ENCODE measurements at regions not wholly inside any gene's neighbourhood (a gene's known extent, or its start where the extent isn't known, plus 50 kb on each side); places are given as distances from the start of the nearest gene placed in this dataset.
"Not testable (repeated sequence)": the region's sequence is repeated elsewhere in the genome, so short reads cannot be mapped to it uniquely, and the experiment has no call there.

DNA sequence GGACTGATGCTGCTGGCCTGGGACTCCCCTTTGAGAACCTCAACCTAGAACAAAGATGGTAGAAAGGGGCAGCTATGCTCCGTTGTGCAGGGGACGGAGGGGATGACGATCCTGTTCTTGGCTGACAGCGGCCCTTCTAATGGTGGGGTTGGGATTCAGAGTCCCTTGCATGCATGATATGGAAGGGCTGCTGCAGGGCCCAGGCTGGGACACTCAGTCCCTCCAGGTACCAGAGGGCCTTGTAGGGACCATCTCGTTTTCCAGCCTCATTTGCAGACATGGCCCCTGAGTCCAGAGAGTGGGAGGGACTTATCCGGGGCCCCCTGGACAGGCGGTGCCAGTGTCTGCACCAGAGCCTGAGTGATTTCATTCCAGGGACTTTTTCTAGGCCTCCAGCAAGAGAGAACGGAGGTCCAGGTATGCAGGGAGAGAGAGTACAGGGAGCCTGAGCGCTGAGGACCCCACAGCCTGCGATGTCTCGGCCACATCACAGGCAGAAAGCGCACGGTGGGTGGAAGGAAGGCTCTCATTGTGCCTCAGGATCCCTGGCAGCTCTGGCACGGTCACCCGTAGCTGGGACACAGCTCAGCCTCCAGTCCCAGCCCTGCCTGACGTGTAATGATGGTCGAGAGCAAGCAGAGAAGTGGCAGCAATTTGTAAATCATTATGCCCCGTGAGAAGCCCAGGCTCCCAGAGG, 860.8 kb downstream of the TBC1D22A start:
- in situ Hi-C loops (cut with HindIII; ENCODE audit: low pct_unique_long_range_greater_than_20kb, low sequenced_read_pairs) = no loop called here
- no peak for TF ChIP-seq JUND (IDR thresholded peaks at IDR 0.05; ENCODE audit: low read depth)
- DNase-seq (ENCODE audit: low read depth in 1 of 2, low spot score in 1 of 2) = no peak

DNA sequence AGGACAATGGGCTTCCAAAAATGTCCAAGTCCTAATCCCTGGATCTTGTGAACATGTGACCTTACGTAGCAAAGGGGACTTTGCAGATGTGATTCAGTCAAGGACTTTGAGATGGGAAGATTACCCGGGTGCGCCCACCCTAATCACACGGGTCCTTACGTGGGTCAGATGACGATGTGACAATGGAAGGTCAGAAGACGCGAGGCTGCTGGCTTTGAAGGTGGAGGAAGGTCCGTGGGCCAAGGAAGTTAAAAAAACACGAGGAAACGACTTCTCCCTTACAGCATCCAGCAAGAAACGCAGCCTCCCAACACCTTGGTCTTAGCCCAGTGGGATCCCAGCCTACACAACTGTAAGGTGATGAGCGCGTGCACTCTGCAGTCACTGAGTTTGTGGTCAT, 860.1 kb downstream of the TBC1D22A start:
- in situ Hi-C loops (cut with HindIII; ENCODE audit: low pct_unique_long_range_greater_than_20kb, low sequenced_read_pairs) = no loop called here
- no peak for DNase-seq (ENCODE audit: low read depth in 1 of 2, low spot score in 1 of 2)
- no peak for TF ChIP-seq JUND (IDR thresholded peaks at IDR 0.05; ENCODE audit: low read depth)

DNA sequence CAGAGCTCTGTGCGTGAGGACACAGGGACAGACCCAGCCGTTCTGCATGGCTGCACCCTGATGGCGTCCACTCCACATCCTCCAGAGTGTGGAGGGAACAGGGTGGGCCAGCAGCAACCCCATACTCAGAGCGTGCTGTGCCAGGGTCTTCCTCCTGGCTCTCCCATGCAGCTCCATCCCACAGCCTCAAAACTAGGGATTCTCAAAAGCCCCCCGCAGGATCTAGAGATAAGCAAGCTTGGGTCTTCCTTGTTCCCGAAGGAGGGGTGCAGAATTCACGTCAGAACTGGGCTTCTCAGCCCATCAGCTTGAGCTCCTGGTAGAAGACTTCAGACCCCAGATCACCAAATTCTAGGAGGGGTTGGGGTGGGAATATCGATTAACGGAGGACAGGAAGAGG, 858.8 kb downstream of the TBC1D22A start:
- DNase-seq (ENCODE audit: low read depth in 1 of 2, low spot score in 1 of 2) = no peak
- in situ Hi-C loops (cut with HindIII; ENCODE audit: low pct_unique_long_range_greater_than_20kb, low sequenced_read_pairs) = no loop called here
- TF ChIP-seq JUND (IDR thresholded peaks at IDR 0.05; ENCODE audit: low read depth) = no peak

GRCh38 chr22:47620391-47620790, 857.9 kb downstream of the TBC1D22A start:
- DNase-seq (ENCODE audit: low read depth in 1 of 2, low spot score in 1 of 2) = no peak
- in situ Hi-C loops (cut with HindIII; ENCODE audit: low pct_unique_long_range_greater_than_20kb, low sequenced_read_pairs) = no loop called here
- no peak for TF ChIP-seq JUND (IDR thresholded peaks at IDR 0.05; ENCODE audit: low read depth)

DNA sequence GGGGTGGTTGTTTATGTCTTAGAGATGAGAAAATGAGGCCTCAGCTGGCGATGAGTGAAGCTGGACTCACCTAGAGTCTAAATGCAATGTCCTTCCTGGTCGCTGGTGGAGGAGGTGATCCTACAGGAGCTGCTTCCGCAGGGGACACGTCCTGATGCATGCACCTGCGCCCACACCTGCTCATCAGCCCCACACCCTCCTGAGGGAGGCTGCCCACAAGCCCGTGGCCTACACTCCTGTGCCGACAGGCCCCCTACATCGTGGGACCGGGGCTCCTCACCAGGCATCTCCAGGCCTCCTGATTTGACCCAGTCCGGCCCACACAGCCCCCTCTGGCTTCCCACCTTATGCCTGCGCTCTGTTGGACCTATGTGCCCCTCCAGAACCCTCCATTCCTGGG, 857.2 kb downstream of the TBC1D22A start:
- in situ Hi-C loops (cut with HindIII; ENCODE audit: low pct_unique_long_range_greater_than_20kb, low sequenced_read_pairs) = no loop called here
- TF ChIP-seq JUND (IDR thresholded peaks at IDR 0.05; ENCODE audit: low read depth) = no peak
- no peak for DNase-seq (ENCODE audit: low read depth in 1 of 2, low spot score in 1 of 2)

DNA sequence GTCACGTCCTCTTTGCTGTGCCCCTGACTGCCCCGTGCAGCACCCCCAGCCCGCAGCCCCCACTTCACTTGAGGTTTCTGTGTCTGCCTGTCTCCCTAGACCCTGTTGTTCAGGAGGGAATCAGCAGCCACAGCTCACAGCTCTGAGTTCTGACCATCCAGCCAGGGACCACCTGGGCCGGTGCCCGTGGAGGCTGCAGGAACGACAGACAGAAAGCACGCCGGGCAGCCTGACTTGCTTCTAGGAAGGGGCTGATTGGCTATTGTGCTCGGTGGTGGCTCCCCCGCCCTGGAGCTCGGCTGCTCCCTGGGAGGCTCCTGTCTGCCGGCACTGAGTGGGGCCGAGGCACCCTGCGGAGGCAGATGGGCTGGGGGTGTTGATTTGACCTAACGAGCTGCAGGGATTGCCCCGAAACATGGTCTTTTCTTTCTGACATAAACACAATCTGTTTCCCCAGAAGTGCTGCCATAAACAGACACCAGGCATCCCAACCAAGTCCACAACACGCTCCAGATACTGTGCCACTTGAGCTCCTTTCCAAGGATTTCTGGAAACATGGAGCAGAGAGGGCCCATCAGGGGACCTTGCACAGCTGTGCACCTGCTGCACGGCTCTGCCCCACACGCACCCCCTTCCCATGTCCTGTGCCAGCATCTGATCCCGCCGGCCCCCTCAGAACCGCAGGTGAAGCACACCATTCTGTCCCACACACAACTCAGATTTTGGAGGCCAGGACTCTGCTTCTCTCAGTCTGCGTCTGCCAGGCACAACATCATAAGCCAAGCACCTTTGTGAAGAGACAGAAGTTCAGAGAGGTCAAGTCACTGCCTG, 855.9 kb downstream of the TBC1D22A start:
- in situ Hi-C loops (cut with HindIII; ENCODE audit: low pct_unique_long_range_greater_than_20kb, low sequenced_read_pairs) = no loop called here
- DNase-seq (ENCODE audit: low read depth in 1 of 2, low spot score in 1 of 2) = no peak
- TF ChIP-seq JUND (IDR thresholded peaks at IDR 0.05; ENCODE audit: low read depth) = no peak

DNA sequence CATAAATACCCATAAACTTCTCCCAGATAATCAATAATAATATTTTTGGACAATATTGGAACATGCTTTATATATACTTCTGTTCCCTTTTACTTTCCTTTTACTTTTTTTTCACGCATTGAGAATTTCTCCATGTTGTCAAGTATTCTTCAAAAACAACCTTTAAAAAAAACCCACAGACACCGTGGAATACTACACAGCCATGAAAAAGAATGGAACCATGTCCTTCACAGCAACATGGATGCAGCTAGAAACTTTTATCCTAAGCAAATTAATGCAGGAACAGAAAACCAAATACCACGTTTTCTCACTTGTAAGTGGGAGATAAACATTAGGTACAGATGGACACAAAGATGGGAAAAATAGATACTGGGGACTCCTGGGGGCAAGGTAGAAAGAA, 854.7 kb downstream of the TBC1D22A start:
- in situ Hi-C loops (cut with HindIII; ENCODE audit: low pct_unique_long_range_greater_than_20kb, low sequenced_read_pairs) = no loop called here
- DNase-seq (ENCODE audit: low read depth in 1 of 2, low spot score in 1 of 2) = no peak
- no peak for TF ChIP-seq JUND (IDR thresholded peaks at IDR 0.05; ENCODE audit: low read depth)

DNA sequence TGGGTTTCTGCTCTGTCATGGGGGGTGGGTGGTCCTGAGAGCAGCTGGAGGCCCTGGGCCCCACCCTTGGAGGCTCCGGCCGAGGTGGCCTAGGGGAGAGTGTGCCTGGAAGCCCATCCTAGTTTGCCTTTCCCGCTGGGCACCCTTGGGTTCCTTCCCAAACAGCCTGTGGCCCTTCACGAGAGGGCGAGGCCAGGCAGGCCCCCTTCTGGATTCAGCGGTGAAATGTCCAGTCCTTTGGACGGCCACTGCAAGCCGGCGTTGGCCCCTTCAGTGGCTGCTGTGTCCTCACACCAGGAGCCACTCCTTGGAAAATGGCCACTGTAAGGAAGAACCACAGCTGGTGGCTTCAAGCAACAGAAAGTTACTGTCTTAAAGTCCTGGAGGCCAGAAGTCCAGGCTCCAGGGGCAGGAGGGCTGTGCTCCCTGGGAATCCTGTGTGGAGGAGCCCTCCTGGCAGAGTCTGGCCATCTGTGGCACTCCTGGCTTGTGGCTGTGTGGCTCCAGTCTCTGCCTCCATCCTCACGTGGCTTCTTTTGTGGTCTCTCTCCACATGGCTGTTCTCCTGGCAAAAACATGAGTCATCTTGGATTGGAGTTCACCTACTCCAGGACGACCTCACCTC, 854.1 kb downstream of the TBC1D22A start:
- in situ Hi-C loops (cut with HindIII; ENCODE audit: low pct_unique_long_range_greater_than_20kb, low sequenced_read_pairs) = no loop called here
- TF ChIP-seq JUND (IDR thresholded peaks at IDR 0.05; ENCODE audit: low read depth) = no peak
- no peak for DNase-seq (ENCODE audit: low read depth in 1 of 2, low spot score in 1 of 2)

GRCh38 chr22:47615051-47615450, 852.6 kb downstream of the TBC1D22A start:
- no peak for DNase-seq (ENCODE audit: low read depth in 1 of 2, low spot score in 1 of 2)
- in situ Hi-C loops (cut with HindIII; ENCODE audit: low pct_unique_long_range_greater_than_20kb, low sequenced_read_pairs) = no loop called here
- TF ChIP-seq JUND (IDR thresholded peaks at IDR 0.05; ENCODE audit: low read depth) = no peak

GRCh38 chr22:47613606-47614350, 851.3 kb downstream of the TBC1D22A start:
- no peak for TF ChIP-seq JUND (IDR thresholded peaks at IDR 0.05; ENCODE audit: low read depth)
- in situ Hi-C loops (cut with HindIII; ENCODE audit: low pct_unique_long_range_greater_than_20kb, low sequenced_read_pairs) = no loop called here
- DNase-seq (ENCODE audit: low read depth in 1 of 2, low spot score in 1 of 2) = no peak

GRCh38 chr22:47613181-47613580, 850.7 kb downstream of the TBC1D22A start:
- in situ Hi-C loops (cut with HindIII; ENCODE audit: low pct_unique_long_range_greater_than_20kb, low sequenced_read_pairs); DNase-seq (ENCODE audit: low read depth in 1 of 2, low spot score in 1 of 2): not testable (repeated sequence)

GRCh38 chr22:47612311-47612910, 850.0 kb downstream of the TBC1D22A start:
- in situ Hi-C loops (cut with HindIII; ENCODE audit: low pct_unique_long_range_greater_than_20kb, low sequenced_read_pairs) = no loop called here
- DNase-seq (ENCODE audit: low read depth in 1 of 2, low spot score in 1 of 2) = no peak
- no peak for TF ChIP-seq JUND (IDR thresholded peaks at IDR 0.05; ENCODE audit: low read depth)
